Right renal cortex interstitium (tissue), 3 donors: ENCODE measurements at regions not wholly inside any gene's neighbourhood (a gene's known extent, or its start where the extent isn't known, plus 50 kb on each side); places are given as distances from the start of the nearest gene placed in this dataset.

ENCODE experiments used
- DNase-seq, 3 donors: peaks; one replicate each; pipeline ENCODE4 v3.0.0-alpha.2; 2013; ENCODE audit warnings: low read depth in 3 of 3, low spot score in 2 of 3

DNA sequence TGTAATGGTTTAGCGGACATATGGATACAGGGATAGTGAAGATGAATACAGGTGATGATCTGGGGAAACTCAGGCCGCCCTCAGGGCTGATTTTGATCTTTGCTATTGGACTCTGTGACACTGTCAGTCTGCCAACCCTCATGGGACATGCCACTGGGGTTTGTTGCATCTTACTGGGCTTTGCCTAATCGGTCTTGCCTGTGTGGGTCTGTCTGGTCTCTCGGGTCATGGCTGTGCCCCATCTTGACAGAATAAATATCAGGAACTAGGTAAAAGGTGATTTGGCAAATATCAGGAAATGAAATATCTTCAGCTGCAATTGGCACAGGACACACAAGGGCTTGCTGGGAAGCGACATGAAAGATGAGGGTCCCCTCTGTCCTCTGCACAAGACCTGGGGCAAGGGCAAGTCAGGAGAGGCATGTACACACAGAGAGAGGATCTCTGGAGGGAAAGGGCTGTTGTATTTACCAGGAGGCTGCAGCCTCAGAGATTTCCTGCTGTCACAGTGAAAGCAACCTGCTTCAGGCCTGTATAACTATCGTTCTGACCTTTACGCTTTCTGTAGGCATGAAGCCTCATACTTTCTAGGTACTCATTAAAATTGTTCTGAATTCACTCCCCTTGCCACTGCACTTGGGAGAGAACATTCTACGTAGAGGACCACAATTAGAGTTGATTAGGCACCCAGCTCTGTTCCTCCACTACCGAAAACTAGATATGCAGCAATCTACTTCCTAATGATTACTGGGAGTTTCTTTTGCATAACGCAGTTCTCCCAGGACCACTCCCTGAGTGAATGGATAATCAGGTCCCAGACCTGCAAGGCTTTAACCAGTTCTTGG, 52.0 kb upstream of the GADD45A start:
- DNase-seq, result no peak

DNA sequence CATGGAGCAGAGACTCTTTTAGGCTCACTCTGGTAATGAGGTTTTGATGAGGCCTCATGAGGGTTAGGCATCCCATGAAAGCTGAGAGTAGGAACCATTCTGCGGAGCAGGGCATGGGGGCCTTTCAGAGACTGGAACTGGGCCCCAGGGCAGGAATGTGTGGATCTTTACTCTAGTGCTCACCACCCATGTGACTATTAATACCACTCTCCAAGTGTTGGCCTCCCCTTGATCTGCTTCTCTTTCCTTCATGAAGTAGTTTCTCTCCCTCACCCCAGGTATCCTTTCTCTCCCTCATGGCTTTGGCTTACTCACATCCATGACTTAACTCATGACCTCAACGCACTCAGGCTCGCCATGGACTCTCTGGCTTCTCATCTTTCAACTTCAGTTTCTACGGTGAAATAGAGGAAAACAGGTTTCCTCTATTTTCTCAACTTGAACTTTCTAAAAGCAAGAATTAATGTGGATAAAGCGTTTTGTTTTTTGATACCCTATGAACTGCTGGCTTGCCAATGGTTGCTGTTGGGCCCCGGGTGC, 50.5 kb upstream of the GADD45A start:
- DNase-seq, result no peak

DNA sequence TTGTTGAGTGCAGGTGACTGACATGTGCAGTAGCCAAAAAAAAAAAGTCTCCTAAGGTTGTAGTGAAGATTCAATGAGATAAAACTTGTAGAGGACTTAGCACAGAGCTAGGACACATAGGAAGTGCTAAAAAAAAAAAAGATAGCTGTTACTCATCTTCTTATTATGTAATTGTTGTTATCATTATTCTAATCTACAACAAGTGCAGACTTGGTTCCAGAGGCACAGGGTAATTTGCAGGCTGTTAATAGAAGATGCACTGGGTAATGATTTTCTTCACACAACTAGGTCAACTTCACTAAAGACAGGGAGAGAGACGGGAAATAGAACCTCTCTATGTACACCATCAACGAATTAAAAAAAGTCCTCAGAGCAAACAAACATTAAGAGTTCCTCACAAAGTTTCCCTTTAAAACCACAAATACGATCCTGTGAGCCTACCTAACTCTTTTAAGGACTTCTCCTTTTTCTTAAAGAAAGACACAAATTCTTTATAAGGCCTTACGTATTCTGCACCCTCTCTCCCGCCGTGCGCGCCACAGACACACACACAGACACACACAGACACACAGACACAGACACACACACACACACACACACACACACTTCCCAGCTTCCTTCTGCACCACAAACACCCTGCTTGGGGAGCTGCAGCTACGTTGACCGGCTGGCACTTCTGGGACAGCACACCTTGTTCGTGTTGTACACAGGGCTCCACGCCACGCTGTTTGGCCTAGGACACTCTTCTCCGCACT, 49.8 kb upstream of the GADD45A start:
- no peak for DNase-seq
